ENCODE measurements at regions not wholly inside any gene's neighbourhood (a gene's known extent, or its start where the extent isn't known, plus 50 kb on each side); places are given as distances from the start of the nearest gene placed in this dataset.

DNA sequence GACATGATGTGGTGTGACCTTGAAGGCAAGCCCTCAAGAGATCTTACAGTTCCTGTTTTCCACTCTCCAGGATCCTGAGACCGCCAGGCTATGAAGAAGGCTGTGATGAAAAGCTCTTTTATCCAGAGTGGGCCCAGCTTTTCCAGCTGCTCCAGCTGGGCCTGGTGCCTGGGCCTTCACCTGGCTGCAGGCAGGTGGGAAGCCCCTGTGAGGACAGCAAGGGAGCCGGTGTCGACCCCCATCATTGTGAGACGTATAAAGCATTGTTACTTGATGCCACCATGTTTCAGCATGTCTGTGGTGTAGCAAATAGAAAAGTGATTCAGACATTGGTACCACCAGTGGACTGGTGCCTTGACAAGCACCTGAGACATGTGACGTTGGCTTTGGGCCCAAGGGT lies 190.2 kb downstream of the KIF26A start:
- TF ChIP-seq, protein P1, sequence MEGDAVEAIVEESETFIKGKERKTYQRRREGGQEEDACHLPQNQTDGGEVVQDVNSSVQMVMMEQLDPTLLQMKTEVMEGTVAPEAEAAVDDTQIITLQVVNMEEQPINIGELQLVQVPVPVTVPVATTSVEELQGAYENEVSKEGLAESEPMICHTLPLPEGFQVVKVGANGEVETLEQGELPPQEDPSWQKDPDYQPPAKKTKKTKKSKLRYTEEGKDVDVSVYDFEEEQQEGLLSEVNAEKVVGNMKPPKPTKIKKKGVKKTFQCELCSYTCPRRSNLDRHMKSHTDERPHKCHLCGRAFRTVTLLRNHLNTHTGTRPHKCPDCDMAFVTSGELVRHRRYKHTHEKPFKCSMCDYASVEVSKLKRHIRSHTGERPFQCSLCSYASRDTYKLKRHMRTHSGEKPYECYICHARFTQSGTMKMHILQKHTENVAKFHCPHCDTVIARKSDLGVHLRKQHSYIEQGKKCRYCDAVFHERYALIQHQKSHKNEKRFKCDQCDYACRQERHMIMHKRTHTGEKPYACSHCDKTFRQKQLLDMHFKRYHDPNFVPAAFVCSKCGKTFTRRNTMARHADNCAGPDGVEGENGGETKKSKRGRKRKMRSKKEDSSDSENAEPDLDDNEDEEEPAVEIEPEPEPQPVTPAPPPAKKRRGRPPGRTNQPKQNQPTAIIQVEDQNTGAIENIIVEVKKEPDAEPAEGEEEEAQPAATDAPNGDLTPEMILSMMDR (IDR thresholded peaks at IDR 0.05) = no peak
- DNase-seq (ENCODE audit: low spot score) (no peak), ATAC-seq (ENCODE audit: low FRiP score) (no peak)

DNA sequence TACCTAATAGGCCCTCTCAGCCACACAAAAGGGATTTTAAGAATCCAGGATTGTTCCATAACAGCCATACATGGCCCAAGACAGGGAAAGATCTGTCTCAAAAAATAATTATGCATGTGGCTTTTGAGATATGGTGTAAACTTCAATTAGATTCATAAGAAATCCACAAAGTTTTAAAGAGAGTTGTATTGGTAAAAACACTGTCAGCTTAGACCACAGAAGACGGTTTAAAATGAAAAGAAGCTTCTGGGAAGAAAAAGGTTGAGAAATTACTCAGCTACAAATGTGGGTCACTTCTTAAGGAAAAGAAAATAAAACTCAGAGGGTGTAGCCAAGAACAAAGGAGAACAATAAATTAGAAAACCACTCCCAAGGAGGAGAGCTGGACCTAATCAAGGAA lies 191.4 kb downstream of the KIF26A start:
- ATAC-seq (ENCODE audit: low FRiP score) = no peak
- no peak for DNase-seq (ENCODE audit: low spot score)
- TF ChIP-seq, protein P1 (IDR thresholded peaks at IDR 0.05) = no peak

DNA sequence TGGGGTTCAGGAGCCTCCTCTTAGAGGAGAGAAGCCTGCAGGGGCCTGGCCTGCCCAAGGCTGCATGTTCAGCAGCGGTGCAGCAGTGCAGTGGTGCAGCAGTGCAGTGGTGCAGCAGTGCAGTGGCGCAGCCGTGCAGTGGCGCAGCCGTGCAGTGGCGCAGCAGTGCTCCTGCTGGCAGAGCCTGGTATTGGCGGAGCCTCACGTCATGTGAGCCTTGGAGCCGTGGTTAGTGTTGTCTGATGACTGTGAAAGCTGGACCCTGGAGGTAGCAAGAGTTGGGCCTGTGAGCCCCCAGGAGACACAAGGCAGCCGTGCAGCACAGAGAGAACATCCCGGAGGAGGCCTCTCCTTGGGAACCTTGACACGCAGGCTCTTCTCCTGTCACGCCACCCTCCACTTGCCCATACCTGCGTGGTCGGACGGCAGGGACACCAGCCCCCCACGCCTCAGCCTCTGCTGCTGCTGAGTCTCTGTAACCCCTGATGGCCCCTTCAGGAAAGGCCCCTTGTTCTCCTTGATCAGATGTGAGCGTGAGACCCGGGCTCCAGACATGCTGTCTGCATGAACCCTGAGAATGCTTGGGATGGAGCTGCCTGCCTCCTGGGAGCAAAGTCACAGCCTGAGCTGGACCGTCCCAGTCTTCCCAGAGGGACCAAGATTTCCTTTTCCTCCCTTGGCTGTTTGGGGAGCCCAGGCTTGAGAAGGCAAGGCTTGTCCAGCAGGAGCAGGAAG lies 193.7 kb downstream of the KIF26A start:
- ATAC-seq (ENCODE audit: low FRiP score) (no peak), DNase-seq (ENCODE audit: low spot score) (no peak)
- TF ChIP-seq, protein P1 (IDR thresholded peaks at IDR 0.05) = no peak

DNA sequence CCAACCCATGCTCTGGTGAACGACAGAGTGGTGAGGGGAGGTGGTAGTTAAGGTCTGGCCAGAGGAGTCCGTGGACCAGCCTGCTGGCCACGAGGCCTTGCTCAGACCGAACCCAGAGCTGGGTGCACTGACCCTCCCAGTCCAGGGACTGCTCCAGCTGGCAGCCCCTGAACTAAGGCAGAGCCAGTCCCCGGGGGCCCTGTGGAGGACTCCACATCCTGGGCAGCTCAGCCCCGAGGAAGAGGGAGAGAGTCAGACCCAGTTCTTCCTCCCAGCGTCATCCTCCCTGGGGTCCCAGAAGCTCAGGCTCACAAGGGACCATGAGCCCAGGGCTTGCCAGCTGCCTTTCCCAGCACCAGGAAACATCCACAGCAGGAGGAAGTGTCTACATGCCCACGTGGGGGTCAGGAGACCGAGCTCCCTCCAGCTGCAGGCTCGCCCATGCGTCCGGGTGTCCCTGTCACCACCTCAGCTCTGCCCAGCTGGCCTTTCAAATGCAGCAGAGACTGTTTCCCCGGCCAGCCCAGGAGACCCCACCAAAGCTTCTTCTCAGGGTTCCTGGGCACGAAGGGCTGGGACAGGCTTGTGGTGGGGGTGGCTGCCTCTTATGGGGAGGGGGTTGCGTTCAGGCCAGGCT lies 194.4 kb downstream of the KIF26A start:
- ATAC-seq (ENCODE audit: low FRiP score) (no peak), DNase-seq (ENCODE audit: low spot score) (no peak)
- TF ChIP-seq, protein P1 (IDR thresholded peaks at IDR 0.05) = no peak

DNA sequence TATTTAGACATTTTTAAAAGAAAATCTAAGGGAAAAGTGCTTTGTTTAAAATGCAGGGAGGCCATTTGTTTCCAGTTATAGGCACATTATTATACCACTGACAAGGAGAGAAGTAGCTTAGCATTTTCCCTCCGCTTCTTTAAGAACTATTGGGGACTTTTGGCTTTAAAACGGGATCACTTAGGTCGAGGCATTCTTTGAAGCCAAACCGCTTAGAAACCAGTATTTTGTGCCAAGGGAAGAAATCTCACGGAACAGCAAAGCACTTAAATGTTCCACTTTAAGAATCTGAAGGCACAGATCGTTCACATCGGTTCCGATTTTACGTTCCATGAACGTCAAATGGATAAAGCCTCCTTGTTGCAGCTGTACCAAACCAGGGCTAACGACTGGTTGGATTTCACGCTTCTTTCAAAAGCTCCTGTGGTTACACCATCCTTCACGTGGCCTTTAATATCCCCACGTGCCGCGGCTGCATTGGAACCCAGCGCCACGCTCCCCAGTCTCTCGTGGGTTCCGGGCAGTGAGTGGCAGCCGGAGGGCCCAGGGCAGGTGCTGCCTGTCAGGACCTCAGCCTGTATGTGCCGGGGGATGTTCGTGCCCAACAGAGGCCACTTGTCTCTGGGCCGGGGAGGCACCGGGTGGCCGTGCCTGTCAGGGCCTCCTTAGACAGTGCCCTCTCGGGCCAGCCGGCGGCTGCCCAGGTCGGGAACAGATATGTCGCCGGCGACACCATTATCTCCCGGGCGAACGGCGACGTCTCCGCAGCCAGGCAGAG lies 195.4 kb downstream of the KIF26A start:
- ATAC-seq (ENCODE audit: low FRiP score) (no peak), DNase-seq (ENCODE audit: low spot score) (no peak)
- TF ChIP-seq, protein P1 (IDR thresholded peaks at IDR 0.05) = no peak

DNA sequence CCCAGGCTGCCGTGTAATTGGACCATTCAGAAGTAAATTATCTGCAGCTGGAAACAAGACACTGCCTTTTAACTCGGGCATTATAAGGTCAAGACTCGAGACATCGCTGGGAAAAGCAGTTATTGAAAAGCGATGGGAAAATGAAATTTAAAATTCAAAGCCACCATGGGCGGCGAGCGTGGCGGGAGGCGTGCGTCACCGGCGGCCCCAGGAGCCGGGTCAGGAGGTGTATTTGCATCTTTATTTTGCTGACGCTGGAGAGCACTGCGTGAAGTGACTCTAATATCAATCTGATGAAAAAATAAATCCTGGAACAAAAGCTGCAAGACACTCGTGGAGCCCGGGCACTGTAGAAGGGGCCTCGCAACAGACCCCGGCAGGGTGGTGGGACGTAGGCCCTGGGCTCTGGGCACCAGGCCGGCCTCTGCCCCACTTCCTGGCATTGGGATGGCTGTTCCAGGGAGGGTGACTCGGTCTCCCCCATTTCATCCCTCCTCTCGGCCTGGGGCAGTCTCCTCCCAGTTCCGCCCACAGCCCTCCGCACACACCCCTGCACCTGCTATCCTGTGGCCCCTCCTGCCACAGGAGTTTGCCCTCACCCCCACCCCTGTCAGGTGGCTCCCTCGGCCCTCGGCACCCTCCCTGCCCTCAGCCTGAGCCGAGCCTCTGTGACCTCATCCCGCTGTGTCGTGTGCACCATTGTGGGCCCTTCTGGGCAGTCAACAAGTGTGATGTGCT lies 196.2 kb downstream of the KIF26A start:
- DNase-seq (ENCODE audit: low spot score) (no peak), ATAC-seq (ENCODE audit: low FRiP score) (no peak)
- TF ChIP-seq, protein P1 (IDR thresholded peaks at IDR 0.05) = no peak
